Renal pelvis (tissue), 1 donor: ENCODE measurements at regions not wholly inside any gene's neighbourhood (a gene's known extent, or its start where the extent isn't known, plus 50 kb on each side); places are given as distances from the start of the nearest gene placed in this dataset.

ENCODE experiments used
- DNase-seq: peaks from one replicate; pipeline ENCODE4 v3.0.0-alpha.2; 2013

DNA sequence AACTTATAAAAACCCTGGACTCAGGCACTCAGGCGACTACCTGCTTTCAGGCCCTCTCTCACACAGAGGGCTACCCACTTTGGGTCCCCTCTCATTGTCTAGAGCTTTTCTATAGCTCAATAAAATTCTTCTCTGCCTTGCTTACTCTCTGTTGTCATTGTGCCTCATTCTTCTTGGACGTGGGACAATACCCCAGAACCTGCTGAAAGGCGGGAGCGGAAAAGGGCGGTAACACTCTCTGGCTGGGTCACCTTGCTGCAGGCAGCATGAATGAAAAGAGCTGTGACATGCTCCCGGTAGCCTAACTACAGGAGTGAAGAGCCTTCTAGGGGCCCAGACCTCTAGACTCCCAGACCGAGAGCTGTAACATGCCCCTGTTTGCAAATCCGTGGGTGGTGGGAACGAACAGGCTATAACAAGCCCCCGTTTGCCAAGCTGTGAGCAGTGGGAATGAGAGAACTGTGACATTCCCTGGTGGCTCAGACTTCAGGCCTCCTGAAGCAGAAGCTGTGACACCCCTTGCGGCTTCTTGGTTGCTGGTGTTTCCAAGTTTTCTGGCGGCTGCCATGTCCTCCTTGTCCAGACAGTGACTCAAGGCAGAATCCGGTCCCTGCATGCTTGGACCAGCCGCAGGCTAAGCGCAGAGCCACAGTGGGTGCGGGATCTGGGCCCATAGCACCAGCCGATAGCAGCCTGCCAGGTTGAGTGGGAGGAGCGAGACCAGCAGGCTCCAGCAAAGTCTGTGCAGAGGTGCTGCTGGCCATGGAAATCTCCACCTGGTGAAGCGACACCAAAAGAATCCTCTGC lies 684.6 kb downstream of the ARAP2 start:
- no peak for DNase-seq

DNA sequence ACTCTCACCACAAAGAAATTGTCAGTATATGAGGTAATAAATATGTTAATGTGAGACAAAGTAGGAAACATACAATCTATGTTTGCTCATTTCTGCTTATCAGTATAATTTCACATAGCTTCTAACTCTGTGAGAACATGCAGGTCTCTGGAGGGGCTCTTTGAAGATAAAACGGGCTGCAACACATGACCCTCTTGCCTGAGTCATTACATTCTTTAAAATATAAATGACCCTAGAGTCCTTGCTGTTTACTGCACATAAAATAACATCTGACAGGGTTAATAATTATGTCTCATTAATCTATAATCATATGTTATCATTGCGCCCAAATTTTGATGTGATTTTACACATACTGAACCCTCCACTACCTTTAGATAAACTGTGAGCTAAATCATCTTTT lies 681.5 kb downstream of the ARAP2 start:
- peak; percentile 42 for DNase-seq

DNA sequence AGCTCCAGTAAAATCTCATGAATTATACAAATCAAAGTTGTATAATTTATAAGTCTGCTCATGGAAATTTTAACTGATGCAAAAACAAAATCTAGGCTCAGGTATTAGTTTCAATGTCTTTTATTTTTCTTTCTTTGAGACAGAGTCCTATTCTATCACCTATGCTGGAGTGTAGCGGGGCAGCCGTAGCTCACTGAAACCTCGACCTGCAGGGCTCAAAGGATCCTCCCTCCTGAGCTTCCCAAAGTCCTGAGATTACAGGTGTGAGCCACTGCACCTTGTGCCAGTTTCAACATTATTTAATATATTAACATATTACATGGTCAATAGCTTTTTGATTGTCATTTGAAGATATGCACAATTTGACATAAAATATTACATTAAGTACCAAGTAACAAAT lies 678.7 kb downstream of the ARAP2 start:
- no peak for DNase-seq

- DNase-seq, result no peak
Measured at GRCh38 chr4:35591035-35591434, 653.3 kb downstream of the ARAP2 start.

- DNase-seq, result no peak
Measured at GRCh38 chr4:35604252-35604651, 640.1 kb downstream of the ARAP2 start.

DNA sequence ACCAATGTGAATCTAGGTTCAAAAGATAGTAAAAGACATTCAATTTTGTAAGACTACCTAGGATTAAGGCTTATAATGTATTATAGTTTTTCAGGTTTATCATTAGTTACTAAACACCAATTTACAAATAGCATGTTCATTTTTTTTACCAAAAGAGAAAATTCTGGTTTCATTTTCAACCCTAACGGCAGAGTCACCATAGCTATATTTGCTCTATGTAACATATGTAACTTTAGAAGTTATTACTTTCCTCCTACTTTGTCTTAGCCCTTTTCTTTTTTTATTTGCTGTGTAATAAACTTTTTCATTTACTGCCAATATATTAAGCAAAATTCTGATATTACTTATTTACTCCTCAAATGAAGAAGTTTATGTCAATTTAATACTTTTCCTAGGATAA lies 639.6 kb downstream of the ARAP2 start:
- DNase-seq, result no peak

- DNase-seq, result no peak
Measured at GRCh38 chr4:35608205-35608604, 636.1 kb downstream of the ARAP2 start.

GRCh38 chr4:35614120-35614519 lies 630.2 kb downstream of the ARAP2 start:
- DNase-seq, result no peak

DNA sequence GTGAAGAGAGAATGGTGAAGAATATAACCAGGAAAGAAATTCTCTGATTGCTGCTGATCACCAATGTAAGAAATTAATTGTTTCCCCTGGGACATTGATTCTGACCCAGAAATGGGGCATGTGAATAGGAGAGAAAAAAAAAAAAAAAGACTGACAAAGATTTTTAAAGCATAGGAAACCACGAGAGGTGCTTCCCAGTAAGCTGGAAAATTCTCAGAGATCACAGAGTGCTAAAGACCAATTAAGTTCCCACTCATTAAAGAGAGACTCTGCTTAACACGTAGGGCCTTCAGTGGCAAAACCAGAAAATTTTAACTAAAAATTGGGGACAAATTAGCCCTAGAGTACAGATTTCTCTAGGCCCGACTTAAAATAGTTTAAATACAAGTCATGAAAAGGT lies 604.4 kb downstream of the ARAP2 start:
- DNase-seq, result no peak

DNA sequence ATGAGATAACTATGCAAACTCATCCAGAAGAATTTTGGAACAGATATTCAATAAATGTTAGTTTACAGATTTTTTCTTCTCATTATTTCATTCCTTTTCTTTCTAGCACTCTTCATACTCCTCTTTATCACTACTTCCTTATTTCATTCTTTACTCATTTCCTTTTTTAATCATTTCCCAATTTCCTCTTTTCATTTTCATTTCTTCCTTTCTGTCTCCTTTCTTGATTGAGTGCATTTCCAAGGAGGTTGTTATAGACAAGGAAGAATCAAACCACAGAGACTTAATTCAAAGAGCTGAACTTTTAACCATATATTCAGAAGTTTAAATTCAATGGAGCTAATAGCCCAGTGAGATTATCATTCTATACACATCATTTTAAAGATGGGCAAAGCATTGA lies 600.7 kb downstream of the ARAP2 start:
- no peak for DNase-seq

DNA sequence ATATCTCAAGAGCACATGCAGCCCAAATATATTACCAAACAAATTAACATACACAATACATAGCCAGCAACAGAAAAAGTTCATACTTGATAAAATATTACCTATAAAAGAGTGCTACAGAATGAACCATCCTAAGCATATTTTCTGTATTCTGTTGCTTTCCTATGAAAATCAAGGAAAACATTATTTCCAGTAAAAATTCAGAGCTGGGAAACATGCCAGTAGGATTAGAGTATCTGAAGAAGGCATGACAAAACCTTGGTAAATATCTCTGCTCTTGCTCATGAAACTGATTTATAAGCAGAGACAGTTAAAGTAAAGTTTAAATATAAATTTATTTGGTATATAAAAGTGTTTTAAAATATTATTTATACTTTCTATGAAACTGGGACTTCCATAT lies 599.7 kb downstream of the ARAP2 start:
- no peak for DNase-seq

DNA sequence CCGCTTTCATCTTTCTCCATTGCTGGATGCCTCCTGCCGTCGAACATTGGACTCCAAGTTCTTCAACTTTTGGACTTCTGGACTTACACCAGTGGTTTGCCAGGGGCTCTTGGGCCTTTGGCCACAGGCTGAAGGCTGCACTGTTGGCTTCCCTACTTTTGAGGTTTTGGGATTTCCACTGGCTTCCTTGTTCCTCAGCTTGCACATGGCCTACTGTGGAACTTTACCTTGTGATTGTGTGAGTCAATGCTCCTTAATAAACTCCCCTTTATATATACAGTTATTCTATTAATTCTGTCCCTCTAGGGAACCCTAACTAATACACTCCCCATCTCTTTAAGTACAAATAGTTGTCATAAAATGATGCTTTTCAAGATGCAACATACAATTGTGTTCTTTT lies 595.3 kb downstream of the ARAP2 start:
- no peak for DNase-seq

DNA sequence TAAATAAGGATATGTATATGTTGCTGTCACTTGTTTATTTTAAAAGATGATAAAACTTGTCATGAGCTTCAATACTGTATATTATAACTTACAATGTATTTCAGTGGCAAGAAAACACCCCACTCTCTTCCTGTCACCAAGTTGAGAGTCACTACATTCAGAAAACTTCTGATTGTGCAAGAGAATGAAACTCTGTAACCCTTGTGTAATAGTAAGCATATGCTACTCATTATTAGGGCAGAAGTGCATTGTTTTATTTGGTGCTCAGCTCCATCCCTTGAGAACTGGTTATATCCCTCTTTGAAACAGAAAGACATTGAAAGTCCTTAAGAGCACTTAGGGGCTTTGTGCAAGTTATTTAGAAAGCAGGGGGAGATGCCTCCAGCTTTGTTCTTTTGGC lies 594.5 kb downstream of the ARAP2 start:
- DNase-seq, result no peak

- DNase-seq, result no peak
Measured at GRCh38 chr4:35652197-35652596, 592.1 kb downstream of the ARAP2 start.

DNA sequence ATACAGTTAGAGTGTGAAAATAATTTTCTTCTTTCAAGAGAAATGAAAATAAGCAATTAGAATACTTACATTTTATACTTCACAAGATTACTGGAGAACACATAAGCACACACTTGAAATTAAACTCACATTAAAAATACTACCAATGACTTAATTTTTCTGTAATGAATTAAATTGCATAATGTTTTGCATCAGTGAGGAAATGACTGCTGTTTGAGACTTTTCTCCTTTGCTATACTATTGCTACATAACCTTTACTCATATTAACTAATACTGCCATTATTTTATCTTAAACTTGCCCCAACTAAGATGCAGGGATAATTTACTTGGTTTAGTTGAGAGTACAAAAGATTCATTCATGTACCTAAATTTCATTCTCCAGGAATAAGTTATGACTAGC lies 590.9 kb downstream of the ARAP2 start:
- no peak for DNase-seq

DNA sequence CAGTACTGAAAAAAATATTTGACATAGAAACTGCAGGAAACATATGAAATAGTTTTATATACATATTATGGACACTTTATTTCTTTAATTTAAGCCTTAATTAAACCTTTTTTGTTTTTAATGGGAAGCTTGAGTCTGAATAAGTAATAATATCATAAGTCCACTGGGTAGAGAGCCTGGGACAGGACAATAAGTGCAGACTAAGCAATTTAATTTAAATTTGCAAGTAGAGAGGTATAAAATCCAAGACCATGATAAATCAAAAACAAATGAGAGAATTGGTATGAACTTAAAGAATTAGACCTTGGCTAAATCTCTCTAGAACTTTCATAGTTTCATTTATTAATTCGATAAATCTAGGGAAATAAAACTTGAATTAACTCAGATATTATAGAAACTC lies 571.2 kb downstream of the ARAP2 start:
- DNase-seq, result no peak

DNA sequence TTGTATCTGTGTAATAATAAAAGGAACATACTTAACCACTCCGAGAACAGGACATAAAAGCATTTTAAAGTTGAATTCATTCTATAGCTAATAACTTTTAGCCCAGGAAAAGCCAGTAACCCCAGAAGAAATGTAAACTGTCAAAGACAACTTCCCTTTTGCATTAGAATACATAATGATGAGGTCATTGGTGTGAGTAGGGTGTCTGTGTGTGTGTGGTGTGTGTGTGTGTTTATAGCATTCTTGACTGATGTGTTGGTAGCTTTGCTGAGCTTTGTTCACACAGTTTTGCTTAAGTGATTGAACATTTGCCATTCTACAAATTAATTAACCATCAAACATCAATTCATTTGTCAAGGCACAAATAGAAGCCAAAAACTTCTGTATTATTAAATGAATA lies 559.6 kb downstream of the ARAP2 start:
- DNase-seq, result no peak

- peak; percentile 10 for DNase-seq
Measured at GRCh38 chr4:35689870-35690269, 554.4 kb downstream of the ARAP2 start.

DNA sequence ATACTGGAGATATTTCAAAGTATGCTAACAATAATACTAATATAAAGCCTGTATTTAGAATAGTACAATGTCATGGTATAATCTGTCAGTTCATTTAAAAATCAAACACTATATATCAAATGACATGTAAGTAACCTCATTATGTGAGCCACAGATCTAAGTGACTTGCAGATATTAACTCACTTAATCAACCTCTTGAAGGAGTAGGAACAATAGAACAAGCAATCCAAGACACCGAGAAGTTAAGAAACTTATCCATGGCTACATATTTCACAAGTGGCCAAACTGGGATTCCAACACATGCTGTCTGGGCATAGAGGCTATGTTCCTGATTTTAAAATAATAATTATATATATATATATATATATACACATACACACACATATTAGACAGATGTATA lies 554.0 kb downstream of the ARAP2 start:
- DNase-seq, result no peak

DNA sequence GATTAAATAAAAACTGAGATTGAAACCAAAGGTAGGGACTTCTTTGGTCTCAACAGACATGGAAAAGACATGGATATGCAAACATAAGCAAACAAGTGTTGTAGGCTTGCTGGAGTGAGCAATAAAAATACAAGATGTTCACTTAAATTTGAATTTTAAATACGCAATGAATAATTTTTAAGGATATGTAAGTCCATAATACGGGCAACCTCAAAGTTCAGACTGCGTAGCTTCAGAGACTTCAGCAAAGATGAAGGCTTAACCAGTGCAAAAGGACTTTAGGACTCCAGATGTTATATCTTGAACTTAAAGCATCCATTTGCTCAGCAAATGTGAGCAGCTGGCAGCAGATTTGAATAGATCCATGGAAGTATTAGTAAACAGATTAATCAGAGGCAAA lies 549.3 kb downstream of the ARAP2 start:
- no peak for DNase-seq

GRCh38 chr4:35695421-35695820 lies 548.9 kb downstream of the ARAP2 start:
- no peak for DNase-seq

- DNase-seq, result no peak
Measured at GRCh38 chr4:35697210-35697736, 547.0 kb downstream of the ARAP2 start.

DNA sequence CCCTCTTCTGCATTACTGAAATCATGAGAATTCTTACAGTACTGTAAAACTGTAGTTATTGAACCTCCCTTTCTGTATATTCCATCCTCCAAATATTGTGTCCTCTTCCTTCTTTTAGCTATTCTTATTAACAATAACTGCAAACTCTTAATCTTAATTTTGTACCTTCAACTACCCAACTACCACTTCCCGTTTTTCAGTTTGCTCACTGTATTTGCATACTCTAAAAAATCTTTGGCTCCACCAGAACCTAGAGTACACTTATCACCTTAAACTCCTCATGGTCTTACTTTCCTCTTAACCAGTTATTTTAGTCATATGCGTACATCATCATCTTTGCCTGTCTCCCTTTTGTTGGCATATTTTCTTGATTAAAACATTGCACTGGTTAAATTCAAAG lies 543.7 kb downstream of the ARAP2 start:
- no peak for DNase-seq

DNA sequence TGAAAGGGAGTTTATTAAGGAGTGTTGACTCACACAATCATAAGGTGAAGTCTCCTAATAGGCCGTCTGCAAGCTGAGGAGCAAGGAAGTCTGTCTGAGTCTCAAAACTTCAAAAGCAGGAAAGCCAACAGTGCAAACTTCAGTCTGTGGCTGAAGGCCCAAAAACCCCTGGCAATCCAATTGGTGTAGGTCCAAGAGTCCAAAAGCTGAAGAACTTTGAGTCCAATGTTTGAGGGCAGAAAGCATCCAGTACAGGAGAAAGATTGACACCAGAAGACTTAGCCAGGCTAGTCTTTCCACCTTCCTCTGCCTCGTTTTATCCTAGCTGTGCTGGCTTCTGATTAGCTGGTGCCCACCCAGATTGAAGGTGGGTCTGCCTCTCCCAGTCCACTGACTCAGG lies 535.2 kb downstream of the ARAP2 start:
- DNase-seq, result no peak
